H9 (cell line): ENCODE measurements at regions not wholly inside any gene's neighbourhood (a gene's known extent, or its start where the extent isn't known, plus 50 kb on each side); places are given as distances from the start of the nearest gene placed in this dataset.

Experiments used
- DNase-seq: peaks from one replicate; pipeline ENCODE4 v3.0.0-alpha.2; 2017
- H2AFZ ChIP-seq: one replicate; pipeline ENCODE4 v1.6.1; 2013; ENCODE audit warnings: mild to moderate bottlenecking, low read length, control low read depth, moderate library complexity
- H2AK5ac ChIP-seq: 2 replicates; pipeline ENCODE4 v1.6.1; 2013; ENCODE audit warnings: low read length, control low read depth, mixed read lengths; ENCODE audit not compliant: insufficient read length
- H2BK120ac ChIP-seq: one replicate; pipeline ENCODE4 v1.6.1; 2013; ENCODE audit warnings: low read depth, mild to moderate bottlenecking, low read length, control low read depth, inconsistent platforms; ENCODE audit not compliant: poor library complexity, severe bottlenecking
- H2BK12ac ChIP-seq: 2 replicates; pipeline ENCODE4 v1.6.1; 2013; ENCODE audit warnings: low read length, control low read depth, mixed read lengths, low read depth; ENCODE audit not compliant: insufficient read length
- H2BK15ac ChIP-seq: 2 replicates; pipeline ENCODE4 v1.6.1; 2013; ENCODE audit warnings: low read depth, low read length, control low read depth
- H2BK20ac ChIP-seq: one replicate; pipeline ENCODE4 v1.6.1; 2013; ENCODE audit warnings: low read depth, mild to moderate bottlenecking, low read length, control low read depth, inconsistent platforms; ENCODE audit not compliant: poor library complexity, severe bottlenecking
- H2BK5ac ChIP-seq: 2 replicates; pipeline ENCODE4 v1.6.1; 2013; ENCODE audit warnings: low read length, control low read depth, mixed read lengths; ENCODE audit not compliant: insufficient read length
- H3K14ac ChIP-seq: 2 replicates; pipeline ENCODE4 v1.6.1; 2013; ENCODE audit warnings: low read length, control low read depth; ENCODE audit not compliant: insufficient read depth
- H3K18ac ChIP-seq: 2 replicates; pipeline ENCODE4 v1.6.1; 2013; ENCODE audit warnings: low read depth, mild to moderate bottlenecking, mixed read lengths, low read length, control low read depth; ENCODE audit not compliant: insufficient read length
- H3K23ac ChIP-seq: 2 replicates; pipeline ENCODE4 v1.6.1; 2013; ENCODE audit warnings: low read length, control low read depth, mixed read lengths, low read depth; ENCODE audit not compliant: insufficient read length
- H3K23me2 ChIP-seq: 2 replicates; pipeline ENCODE4 v1.6.1; 2013; ENCODE audit warnings: low read depth, mild to moderate bottlenecking, mixed read lengths, low read length, control low read depth; ENCODE audit not compliant: insufficient read length, poor library complexity, severe bottlenecking
- H3K27ac ChIP-seq: 2 replicates; pipeline ENCODE4 v1.5.1; 2013; ENCODE audit warnings: low read length, control low read depth, mixed read lengths, low read depth; ENCODE audit not compliant: insufficient read length
- H3K27me3 ChIP-seq: 2 replicates; pipeline ENCODE4 v1.6.1; 2013; ENCODE audit warnings: low read length, control low read depth, inconsistent platforms; ENCODE audit not compliant: insufficient read depth
- H3K4ac ChIP-seq: 2 replicates; pipeline ENCODE4 v1.6.1; 2013; ENCODE audit warnings: low read depth, mild to moderate bottlenecking, control low read depth, inconsistent platforms, low read length, moderate library complexity
- H3K4me1 ChIP-seq: 2 replicates; pipeline ENCODE4 v1.6.1; 2013; ENCODE audit warnings: low read length, control low read depth, inconsistent platforms; ENCODE audit not compliant: insufficient read depth
- H3K4me2 ChIP-seq: 2 replicates; pipeline ENCODE4 v1.6.1; 2013; ENCODE audit warnings: low read length, control low read depth, mixed read lengths; ENCODE audit not compliant: insufficient read length, insufficient read depth
- H3K56ac ChIP-seq: 2 replicates; pipeline ENCODE4 v1.6.1; 2013; ENCODE audit warnings: low read depth, mild to moderate bottlenecking, mixed read lengths, low read length, control low read depth; ENCODE audit not compliant: insufficient read length
- H3K79me1 ChIP-seq: 2 replicates; pipeline ENCODE4 v1.6.1; 2013; ENCODE audit warnings: low read depth, mild to moderate bottlenecking, moderate library complexity, low read length, control low read depth, inconsistent platforms; ENCODE audit not compliant: insufficient read depth, poor library complexity, severe bottlenecking
- H3K79me2 ChIP-seq: 2 replicates; pipeline ENCODE4 v1.6.1; 2013; ENCODE audit warnings: low read length, control low read depth, inconsistent platforms; ENCODE audit not compliant: insufficient read depth
- H3K9ac ChIP-seq: 2 replicates; pipeline ENCODE4 v1.6.1; 2013; ENCODE audit warnings: low read length, control low read depth, mixed read lengths; ENCODE audit not compliant: insufficient read length; ENCODE audit errors: extremely low read depth
- H3K9me3 ChIP-seq: one replicate; pipeline ENCODE4 v1.6.1; 2013; ENCODE audit warnings: low read depth, low read length, inconsistent platforms; ENCODE audit not compliant: control insufficient read depth
- H3T11ph ChIP-seq: one replicate; pipeline ENCODE4 v1.6.1; 2013; ENCODE audit warnings: mild to moderate bottlenecking, low read length, control low read depth, inconsistent platforms
- H4K20me1 ChIP-seq: one replicate; pipeline ENCODE4 v1.6.1; 2013; ENCODE audit not compliant: control insufficient read depth, insufficient read length, insufficient read depth
- H4K5ac ChIP-seq: 2 replicates; pipeline ENCODE4 v1.6.1; 2013; ENCODE audit warnings: low read depth, mild to moderate bottlenecking, mixed read lengths, low read length, control low read depth; ENCODE audit not compliant: insufficient read length
- H4K8ac ChIP-seq: replicated peaks from 2 replicates; pipeline ENCODE4 v1.6.1; 2013; ENCODE audit warnings: low read length, control low read depth, mixed read lengths, low read depth; ENCODE audit not compliant: insufficient read length
- H4K91ac ChIP-seq: 2 replicates; pipeline ENCODE4 v1.6.1; 2013; ENCODE audit warnings: low read depth, mild to moderate bottlenecking, moderate library complexity, mixed read lengths, low read length, control low read depth; ENCODE audit not compliant: insufficient read length
- H3K27ac Mint-ChIP-seq, 3 experiments: 2 replicates in 2 of 3; 3 replicates in 1 of 3; pipeline ENCODE4 v1.8.0; 2020 to 2021; ENCODE audit warnings: mixed read lengths in 3 of 3, mild to moderate bottlenecking in 1 of 3, moderate library complexity in 1 of 3
- H3K27me3 Mint-ChIP-seq: 2 replicates; pipeline ENCODE4 v1.8.0; 2021; ENCODE audit warnings: low read depth, mild to moderate bottlenecking, moderate library complexity, mixed read lengths
- H3K36me3 Mint-ChIP-seq, 3 experiments: 2 replicates in 2 of 3; 3 replicates in 1 of 3; pipeline ENCODE4 v1.8.0; 2020 to 2021; ENCODE audit warnings: low read depth in 3 of 3, mixed read lengths in 3 of 3; ENCODE audit not compliant: insufficient read depth in 1 of 3
- H3K4me1 Mint-ChIP-seq, 2 experiments: 2 replicates each; pipeline ENCODE4 v1.8.0; 2020; ENCODE audit warnings: mixed read lengths in 2 of 2
- H3K4me3 Mint-ChIP-seq, 2 experiments: 2 replicates in 1 of 2; 3 replicates in 1 of 2; pipeline ENCODE4 v1.8.0; 2020 to 2021; ENCODE audit warnings: mild to moderate bottlenecking in 2 of 2, mixed read lengths in 2 of 2, moderate library complexity in 1 of 2
- H3K9me3 Mint-ChIP-seq, 2 experiments: 2 replicates in 1 of 2; 3 replicates in 1 of 2; pipeline ENCODE4 v1.8.0; 2020; ENCODE audit warnings: mild to moderate bottlenecking in 2 of 2, mixed read lengths in 2 of 2, moderate library complexity in 1 of 2
- CTCF ChIP-seq: fragments of 200-600 bp; sonication (generic); conservative IDR thresholded peaks from 3 replicates; pipeline ENCODE4 v1.8.0; 2021; ENCODE audit warnings: antibody characterized with exemption, mild to moderate bottlenecking
- WGBS: extraction: QIAGEN DNeasy Blood & Tissue Kit; methylation state at CpG from one replicate; pipeline ENCODE4 v1.1.7; 2013; ENCODE audit warnings: missing lambda C conversion rate, low lambda C conversion rate, mixed read lengths; ENCODE audit not compliant: insufficient read length; ENCODE audit errors: extremely low coverage; 5-methylcytosine and 5-hydroxymethylcytosine counted together

- H3K36me3 Mint-ChIP-seq = no peaks in the 10 kb centered on the region; a peak in 1 of 7 replicates
- no peaks in the 10 kb centered on the region for H3K4me1 ChIP-seq
Observed at GRCh38 chr5:71912021-71912420, 192.9 kb downstream of the CARTPT start.

More at GRCh38 chr5:71912021-71912420, 192.9 kb downstream of the CARTPT start:
- WGBS = no CpG with 5 or more reads among the region's 1 CpG
- Histone ChIP-seq H3K27ac (no peak overlapping the region), H3K18ac (no peak overlapping the region), H2AFZ (no peak overlapping the region), H3K14ac (no peak overlapping the region), H3K9ac (no peak overlapping the region), H4K5ac (no peak overlapping the region), H3K4me2 (no peak overlapping the region), H2AK5ac (no peak overlapping the region), H2BK20ac (no peak overlapping the region), H2BK12ac (no peak overlapping the region), H4K91ac (no peak overlapping the region), H2BK15ac (no peak overlapping the region), H3K79me2 (0 out of 2 replicates have a peak, but pooled peaks cover 2% of the 10 kb centered on the region), H3T11ph (no peak overlapping the region), H3K4ac (no peak overlapping the region), H4K8ac (no peak overlapping the region), H3K27me3 (no peaks in the 10 kb centered on the region), H3K23me2 (no peaks in the 10 kb centered on the region), H3K23ac (no peak overlapping the region), H3K56ac (no peak overlapping the region), H3K9me3 (no peaks in the 10 kb centered on the region), H2BK120ac (no peak overlapping the region), H4K20me1 (no peaks in the 10 kb centered on the region), H3K79me1 (no peaks in the 10 kb centered on the region), H2BK5ac (no peak overlapping the region)
- no peaks in the 10 kb centered on the region; a peak in 1 of 5 replicates for H3K9me3 Mint-ChIP-seq
- H3K4me1 Mint-ChIP-seq = peaks cover 5 to 7% of the 10 kb centered on the region in 2 experiments; a peak in 2 of 4 replicates
- no peak overlapping the region for H3K27ac Mint-ChIP-seq
- no peak overlapping the region for H3K4me3 Mint-ChIP-seq
- no peaks in the 10 kb centered on the region for H3K27me3 Mint-ChIP-seq
- TF ChIP-seq CTCF = no peak
- no peak for DNase-seq
